A549 (cell line): ENCODE measurements at regions not wholly inside any gene's neighbourhood (a gene's known extent, or its start where the extent isn't known, plus 50 kb on each side); places are given as distances from the start of the nearest gene placed in this dataset.

Experiments
- ATAC-seq, 2 experiments: fragments of 200-7000 bp in 1 of 2; fragments of >200 bp in 1 of 2; cut with Nextera tagmentation in 1 of 2; cut with Tn5 transposase in 1 of 2; 3 replicates each; pipeline versions ENCODE4 v1.8.0 to v1.9.1; 2018 to 2020; ENCODE audit warnings: mild to moderate bottlenecking in 1 of 2, moderate library complexity in 1 of 2
- CTCF ChIA-PET: fragments of 300-600 bp; sonication (Branson Sonifier 250); formaldehyde crosslinking; extraction: SDS; loops from one replicate; lab custom pipeline; 2021; ENCODE audit warnings: antibody characterized with exemption, inconsistent platforms; lab: Yijun Ruan, JAX
- POLR2A ChIA-PET: fragments of 350-600 bp; formaldehyde crosslinking; extraction: SDS; loops from one replicate; lab custom pipeline; 2021; ENCODE audit warnings: antibody characterized with exemption, inconsistent platforms; lab: Yijun Ruan, JAX
- DNase-seq, 2 experiments: peaks; one replicate each; pipeline versions ENCODE4 v3.0.0 to v3.0.0-alpha.2; 2011 to 2016; ENCODE audit warnings: low read depth in 1 of 2, low spot score in 1 of 2
- FAIRE-seq: peaks from 2 replicates; lab custom pipeline; 2011; peaks lifted over from hg19 to GRCh38; lab: Jason Lieb, UNC
- H3K27ac ChIP-seq, 2 experiments: fragments of >200 bp; sonication (Bioruptor Twin); formaldehyde crosslinking; 3 replicates each; pipeline ENCODE4 v1.5.1; 2016 to 2017
- H3K4me1 ChIP-seq: fragments of >200 bp; sonication (Bioruptor Twin); formaldehyde crosslinking; 3 replicates; pipeline ENCODE4 v1.6.1; 2016
- H3K4me2 ChIP-seq: fragments of >200 bp; sonication (Bioruptor Twin); formaldehyde crosslinking; 3 replicates; pipeline ENCODE4 v1.6.1; 2016
- H3K4me3 ChIP-seq: fragments of >200 bp; sonication (Bioruptor Twin); formaldehyde crosslinking; 3 replicates; pipeline ENCODE4 v1.5.1; 2016
- H3K9me3 ChIP-seq: fragments of >200 bp; sonication (Bioruptor Twin); formaldehyde crosslinking; 3 replicates; pipeline ENCODE4 v1.6.1; 2016
- BHLHE40 ChIP-seq: IDR thresholded peaks from 2 replicates; pipeline ENCODE4 v1.6.1; 2012; ENCODE audit warnings: low read depth, low read length, inconsistent platforms
- CBX2 ChIP-seq: fragments of 200-600 bp; sonication (generic); IDR thresholded peaks from 2 replicates; pipeline ENCODE4 v1.6.1; 2016; ENCODE audit warnings: low read depth, mild to moderate bottlenecking, borderline replicate concordance
- CBX8 ChIP-seq: fragments of 200-600 bp; sonication (generic); IDR thresholded peaks from 2 replicates; pipeline ENCODE4 v1.6.1; 2016
- EHMT2 ChIP-seq: fragments of 200-600 bp; sonication (generic); IDR thresholded peaks from 2 replicates; pipeline ENCODE4 v1.6.1; 2016; ENCODE audit warnings: antibody characterized with exemption, low read depth, mild to moderate bottlenecking, moderate library complexity
- FOSL2 ChIP-seq, 2 experiments: fragments of 450-650 bp in 1 of 2; fragments of >200 bp in 1 of 2; sonication (Bioruptor Twin) in 1 of 2; formaldehyde crosslinking; IDR thresholded peaks; 2 replicates each; pipeline versions ENCODE4 v1.5.0 to v1.6.1; 2016 to 2020; ENCODE audit warnings: mild to moderate bottlenecking in 1 of 2, moderate library complexity in 1 of 2
- FOXS1 ChIP-seq: fragments of 250-450 bp; sonication (Bioruptor Pico); IDR thresholded peaks from 2 replicates; pipeline ENCODE4 v1.5.0; 2020; ENCODE audit warnings: mild to moderate bottlenecking, moderate library complexity
- HDAC2 ChIP-seq: fragments of 200-600 bp; sonication (generic); IDR thresholded peaks from 2 replicates; pipeline ENCODE4 v1.6.1; 2016
- HEYL ChIP-seq: fragments of 250-450 bp; sonication (Bioruptor Pico); IDR thresholded peaks from 2 replicates; pipeline ENCODE4 v1.8.0; 2021; ENCODE audit warnings: mild to moderate bottlenecking, moderate library complexity
- JUN ChIP-seq, 2 experiments: fragments of >200 bp; sonication (Bioruptor Twin); formaldehyde crosslinking; IDR thresholded peaks; 2 replicates in 1 of 2; 3 replicates in 1 of 2; pipeline ENCODE4 v1.6.1; 2016 to 2017
- KDM1A ChIP-seq: fragments of 200-600 bp; sonication (generic); IDR thresholded peaks from 2 replicates; pipeline ENCODE4 v1.6.1; 2016; ENCODE audit warnings: low read depth, mild to moderate bottlenecking
- KDM5A ChIP-seq: fragments of 200-600 bp; sonication (generic); IDR thresholded peaks from 2 replicates; pipeline ENCODE4 v1.6.1; 2016; ENCODE audit warnings: antibody characterized with exemption, mild to moderate bottlenecking
- MAFK ChIP-seq: fragments of 450-650 bp; IDR thresholded peaks from 2 replicates; pipeline ENCODE4 v1.6.1; 2014; ENCODE audit not compliant: partially characterized antibody
- NFE2L2 ChIP-seq: fragments of 150-350 bp; conservative IDR thresholded peaks from 2 replicates; pipeline ENCODE4 v1.6.1; 2014; ENCODE audit warnings: low read length
- PBX3 ChIP-seq: IDR thresholded peaks from 2 replicates; pipeline ENCODE4 v1.6.1; 2012
- POLR2A ChIP-seq: IDR thresholded peaks from 2 replicates; pipeline ENCODE4 v1.6.1; 2012; ENCODE audit warnings: mild to moderate bottlenecking, low read length
- RFX5 ChIP-seq: fragments of 450-650 bp; IDR thresholded peaks from 2 replicates; pipeline ENCODE4 v1.7.1; 2014; ENCODE audit warnings: antibody characterized with exemption, mild to moderate bottlenecking, moderate library complexity
- SREBF2 ChIP-seq: fragments of 450-650 bp; IDR thresholded peaks from 2 replicates; pipeline ENCODE4 v1.6.1; 2014; ENCODE audit warnings: mild to moderate bottlenecking, moderate library complexity
- ZFP36 ChIP-seq: fragments of 450-650 bp; IDR thresholded peaks from 2 replicates; pipeline ENCODE4 v1.6.1; 2014; ENCODE audit warnings: borderline replicate concordance; ENCODE audit not compliant: partially characterized antibody
- ZNF302 ChIP-seq: fragments of 250-450 bp; sonication (Bioruptor Pico); IDR thresholded peaks from 2 replicates; pipeline ENCODE4 v1.9.0; 2021; ENCODE audit warnings: inconsistent platforms, mild to moderate bottlenecking, moderate library complexity
- WGBS: methylation state at CpG from one replicate; pipeline ENCODE4 v1.1.6; 2017; ENCODE audit errors: missing lambda C conversion rate; 5-methylcytosine and 5-hydroxymethylcytosine counted together
- TF ChIP-seq, protein P1 (sequence below): IDR thresholded peaks from 2 replicates; pipeline ENCODE4 v1.6.1; 2012; ENCODE audit warnings: low read depth, borderline replicate concordance
- TF ChIP-seq, protein P2 (sequence below): fragments of 450-650 bp; IDR thresholded peaks from 2 replicates; pipeline ENCODE4 v1.6.1; 2014; ENCODE audit warnings: antibody characterized with exemption
- TF ChIP-seq, protein P3 (sequence below): fragments of 250-450 bp; sonication (Bioruptor Pico); IDR thresholded peaks from 2 replicates; pipeline ENCODE4 v1.5.0; 2021; ENCODE audit warnings: mild to moderate bottlenecking, moderate library complexity, borderline replicate concordance

GRCh38 chr20:19026121-19026878 is 186.1 kb upstream of the SLC24A3 start:
- FAIRE-seq: no peak

GRCh38 chr20:19026901-19027644 is 185.4 kb upstream of the SLC24A3 start:
- Histone ChIP-seq H3K4me1 (no peaks in the 10 kb centered on the region), H3K4me3 (no peak overlapping the region), H3K4me2 (no peak overlapping the region), H3K9me3 (no peaks in the 10 kb centered on the region), H3K27ac (no peak overlapping the region)
- DNase-seq: no peak
- no peak for TF ChIP-seq CBX8
- TF ChIP-seq RFX5: no peak
- no peak for TF ChIP-seq KDM5A
- TF ChIP-seq HEYL (CRISPR knock-in tag): no peak
- no peak for TF ChIP-seq ZNF302
- TF ChIP-seq SREBF2: no peak
- TF ChIP-seq FOSL2 (IDR thresholded peaks at IDR 0.05): no peak
- no peak for TF ChIP-seq FOSL2 (CRISPR knock-in tag; IDR thresholded peaks at IDR 0.05)
- no peak for TF ChIP-seq ZFP36
- no peak for TF ChIP-seq NFE2L2
- TF ChIP-seq FOXS1 (CRISPR knock-in tag): no peak
- TF ChIP-seq CBX2: no peak
- no peak for TF ChIP-seq MAFK
- TF ChIP-seq EHMT2: no peak
- ChIA-PET CTCF (interaction anchor here (0.6 to 1.8 kb wide), 5 partner anchors 11 to 1711 kb away, joined by 3 to 5 read pairs (median 3); no protein-coding TSS in a partner anchor), POLR2A (no interaction called here)
- FAIRE-seq: no peak
- ATAC-seq: peak; percentile 55 to 80; a peak in 4 of 6 replicates
- WGBS: 45% methylated on average over 9 of the region's 11 CpGs

More at GRCh38 chr20:19026121-19026878, 186.1 kb upstream of the SLC24A3 start:
- TF ChIP-seq BHLHE40: no peak
- TF ChIP-seq HDAC2: no peak
- no peak for TF ChIP-seq JUN (IDR thresholded peaks at IDR 0.05)
- no peak for TF ChIP-seq KDM5A
- H3K4me3 ChIP-seq: no peak overlapping the region
- ATAC-seq (no peak), DNase-seq (no peak)
- no peak overlapping the region for H3K4me2 ChIP-seq
- CTCF ChIA-PET: interaction anchor here (0.6 to 1.8 kb wide), 5 partner anchors 10 to 1710 kb away, joined by 3 to 5 read pairs (median 3); no protein-coding TSS in a partner anchor
- H3K9me3 ChIP-seq: no peaks in the 10 kb centered on the region
- no peak overlapping the region for H3K27ac ChIP-seq
- 32% methylated on average over 11 of the region's 13 CpGs for WGBS
- H3K4me1 ChIP-seq: no peaks in the 10 kb centered on the region
- POLR2A ChIA-PET: no interaction called here

GRCh38 chr20:19027971-19028370 is 184.5 kb upstream of the SLC24A3 start:
- no peak for FAIRE-seq

More at GRCh38 chr20:19027971-19028370, 184.5 kb upstream of the SLC24A3 start:
- TF ChIP-seq, protein P1, sequence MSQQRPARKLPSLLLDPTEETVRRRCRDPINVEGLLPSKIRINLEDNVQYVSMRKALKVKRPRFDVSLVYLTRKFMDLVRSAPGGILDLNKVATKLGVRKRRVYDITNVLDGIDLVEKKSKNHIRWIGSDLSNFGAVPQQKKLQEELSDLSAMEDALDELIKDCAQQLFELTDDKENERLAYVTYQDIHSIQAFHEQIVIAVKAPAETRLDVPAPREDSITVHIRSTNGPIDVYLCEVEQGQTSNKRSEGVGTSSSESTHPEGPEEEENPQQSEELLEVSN: no peak
- TF ChIP-seq PBX3: no peak
- TF ChIP-seq HEYL (CRISPR knock-in tag): no peak
- TF ChIP-seq, protein P2, sequence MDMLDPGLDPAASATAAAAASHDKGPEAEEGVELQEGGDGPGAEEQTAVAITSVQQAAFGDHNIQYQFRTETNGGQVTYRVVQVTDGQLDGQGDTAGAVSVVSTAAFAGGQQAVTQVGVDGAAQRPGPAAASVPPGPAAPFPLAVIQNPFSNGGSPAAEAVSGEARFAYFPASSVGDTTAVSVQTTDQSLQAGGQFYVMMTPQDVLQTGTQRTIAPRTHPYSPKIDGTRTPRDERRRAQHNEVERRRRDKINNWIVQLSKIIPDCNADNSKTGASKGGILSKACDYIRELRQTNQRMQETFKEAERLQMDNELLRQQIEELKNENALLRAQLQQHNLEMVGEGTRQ: no peak
- no peak for TF ChIP-seq ZNF302
- no peak for TF ChIP-seq FOXS1 (CRISPR knock-in tag)
- TF ChIP-seq, protein P3, sequence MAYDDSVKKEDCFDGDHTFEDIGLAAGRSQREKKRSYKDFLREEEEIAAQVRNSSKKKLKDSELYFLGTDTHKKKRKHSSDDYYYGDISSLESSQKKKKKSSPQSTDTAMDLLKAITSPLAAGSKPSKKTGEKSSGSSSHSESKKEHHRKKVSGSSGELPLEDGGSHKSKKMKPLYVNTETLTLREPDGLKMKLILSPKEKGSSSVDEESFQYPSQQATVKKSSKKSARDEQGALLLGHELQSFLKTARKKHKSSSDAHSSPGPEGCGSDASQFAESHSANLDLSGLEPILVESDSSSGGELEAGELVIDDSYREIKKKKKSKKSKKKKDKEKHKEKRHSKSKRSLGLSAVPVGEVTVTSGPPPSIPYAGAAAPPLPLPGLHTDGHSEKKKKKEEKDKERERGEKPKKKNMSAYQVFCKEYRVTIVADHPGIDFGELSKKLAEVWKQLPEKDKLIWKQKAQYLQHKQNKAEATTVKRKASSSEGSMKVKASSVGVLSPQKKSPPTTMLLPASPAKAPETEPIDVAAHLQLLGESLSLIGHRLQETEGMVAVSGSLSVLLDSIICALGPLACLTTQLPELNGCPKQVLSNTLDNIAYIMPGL: no peak
- TF ChIP-seq KDM1A: no peak
- no peak for TF ChIP-seq POLR2A
- ChIA-PET POLR2A (no interaction called here), CTCF (interaction anchor here (0.6 kb wide), 1 partner anchor 287 kb away, joined by 3 read pairs; no protein-coding TSS in a partner anchor)
- WGBS: 37% methylated on average over 9 of the region's 9 CpGs
- Histone ChIP-seq H3K9me3 (no peaks in the 10 kb centered on the region), H3K27ac (no peak overlapping the region), H3K4me2 (no peak overlapping the region), H3K4me3 (no peak overlapping the region), H3K4me1 (no peaks in the 10 kb centered on the region)
- no peak for ATAC-seq
- no peak for DNase-seq
